ENCODE measurements at regions not wholly inside any gene's neighbourhood (a gene's known extent, or its start where the extent isn't known, plus 50 kb on each side); places are given as distances from the start of the nearest gene placed in this dataset.

DNA sequence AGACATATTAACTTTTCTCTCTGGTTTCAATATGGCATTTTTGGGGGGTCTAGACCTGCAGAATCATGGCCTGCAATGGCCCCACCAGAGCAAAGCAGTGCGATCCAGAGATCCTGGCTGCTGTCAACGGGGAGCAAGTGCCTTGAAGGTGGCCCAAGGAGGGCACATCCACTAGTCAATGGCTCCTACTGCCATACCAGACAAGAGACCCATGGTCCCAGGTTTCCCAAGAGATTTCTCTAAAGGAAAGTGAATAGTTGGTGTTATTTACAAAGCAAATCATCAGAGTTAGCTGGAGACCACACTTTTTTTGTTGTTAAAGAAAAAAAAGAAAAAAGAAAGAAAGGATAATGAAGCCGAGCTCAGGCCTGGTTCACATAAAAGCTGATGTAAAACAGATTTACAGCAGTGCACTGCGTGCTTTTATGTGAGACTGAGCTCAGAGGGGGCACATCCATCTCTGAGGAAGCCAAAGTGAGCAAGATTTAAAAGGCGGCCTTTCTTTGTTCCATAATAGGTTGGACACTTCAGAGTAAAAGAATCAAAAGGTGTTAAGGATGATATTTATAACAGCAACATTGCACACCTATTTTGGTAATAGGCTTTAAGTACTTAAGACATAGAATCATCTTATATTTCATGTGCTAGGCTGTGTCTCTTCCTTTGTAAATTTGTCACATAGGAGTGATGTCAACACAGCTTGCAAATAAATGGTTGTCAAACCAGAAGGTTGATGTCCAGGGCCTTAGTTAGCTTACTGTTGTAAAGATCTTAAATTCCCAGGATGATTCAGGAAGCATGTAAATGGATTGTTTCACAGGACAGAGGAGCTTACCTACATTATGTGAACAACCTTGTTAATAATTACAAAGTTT lies 201.3 kb upstream of the NTM start:
- Histone ChIP-seq H4K20me1 (ENCODE audit: insufficient read depth, low read length) (no peaks in the 10 kb centered on the region), H3K4me1 (ENCODE audit: insufficient read depth, low read length, severe bottlenecking) (no peaks in the 10 kb centered on the region), H3K4me2 (ENCODE audit: low read length) (no peak overlapping the region), H3K9me2 (ENCODE audit: low read depth, low read length) (no peaks in the 10 kb centered on the region), H3K9ac (ENCODE audit: low read length) (no peak overlapping the region), H3K9me3 (ENCODE audit: low read length) (no peaks in the 10 kb centered on the region), H3K79me2 (ENCODE audit: insufficient read depth, low read length) (no peaks in the 10 kb centered on the region), H3K36me3 (ENCODE audit: insufficient read depth, low read length) (no peaks in the 10 kb centered on the region), H3K27me3 (ENCODE audit: insufficient read depth, low read length) (no peaks in the 10 kb centered on the region), H2AFZ (ENCODE audit: low read length) (no peak overlapping the region), H3K27ac (ENCODE audit: low read depth, low read length, poor library complexity, severe bottlenecking) (no peak overlapping the region), H3F3A (ENCODE audit: insufficient read depth, low read length) (no peaks in the 10 kb centered on the region), H3K4me3 (ENCODE audit: low read depth, low read length, poor library complexity, severe bottlenecking) (no peak overlapping the region)
- no peak for TF ChIP-seq CTCF (IDR thresholded peaks at IDR 0.05; ENCODE audit: low read length)
- TF ChIP-seq EZH2 (IDR thresholded peaks at IDR 0.05; ENCODE audit: borderline replicate concordance, low read length), result no peak

DNA sequence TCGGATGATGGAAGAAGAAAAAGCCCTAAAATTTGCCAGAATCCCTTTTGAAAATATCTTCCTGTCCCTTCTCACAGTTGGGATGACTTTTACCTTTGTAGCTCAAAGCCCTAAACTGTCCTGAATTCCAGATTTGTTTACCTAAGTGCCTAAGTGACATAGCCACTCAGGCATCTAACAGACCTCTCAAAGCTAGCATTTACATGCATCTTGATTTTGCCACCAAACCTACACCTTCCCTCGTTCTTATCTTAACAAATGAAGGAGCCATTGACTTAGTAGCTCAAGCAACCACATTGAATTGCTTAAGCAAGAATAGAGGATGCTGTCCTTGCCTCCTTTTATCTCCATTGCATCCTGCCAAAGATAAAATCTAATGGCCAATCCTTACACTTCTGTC lies 198.4 kb upstream of the NTM start:
- no peak overlapping the region for H2AFZ ChIP-seq (ENCODE audit: low read length)
- no peaks in the 10 kb centered on the region for H3K27me3 ChIP-seq (ENCODE audit: insufficient read depth, low read length)
- no peaks in the 10 kb centered on the region for H3K36me3 ChIP-seq (ENCODE audit: insufficient read depth, low read length)
- H3K79me2 ChIP-seq (ENCODE audit: insufficient read depth, low read length), result no peaks in the 10 kb centered on the region
- H3K27ac ChIP-seq (ENCODE audit: low read depth, low read length, poor library complexity, severe bottlenecking), result no peak overlapping the region
- H3K9ac ChIP-seq (ENCODE audit: low read length), result no peak overlapping the region
- no peaks in the 10 kb centered on the region for H3K9me2 ChIP-seq (ENCODE audit: low read depth, low read length)
- no peak overlapping the region for H3K4me2 ChIP-seq (ENCODE audit: low read length)
- H3K4me3 ChIP-seq (ENCODE audit: low read depth, low read length, poor library complexity, severe bottlenecking), result no peak overlapping the region
- no peaks in the 10 kb centered on the region for H3K4me1 ChIP-seq (ENCODE audit: insufficient read depth, low read length, severe bottlenecking)
- H3K9me3 ChIP-seq (ENCODE audit: low read length), result no peaks in the 10 kb centered on the region
- H4K20me1 ChIP-seq (ENCODE audit: insufficient read depth, low read length), result no peaks in the 10 kb centered on the region
- no peaks in the 10 kb centered on the region for H3F3A ChIP-seq (ENCODE audit: insufficient read depth, low read length)
- TF ChIP-seq EZH2 (IDR thresholded peaks at IDR 0.05; ENCODE audit: borderline replicate concordance, low read length) (no peak), CTCF (IDR thresholded peaks at IDR 0.05; ENCODE audit: low read length) (no peak)

DNA sequence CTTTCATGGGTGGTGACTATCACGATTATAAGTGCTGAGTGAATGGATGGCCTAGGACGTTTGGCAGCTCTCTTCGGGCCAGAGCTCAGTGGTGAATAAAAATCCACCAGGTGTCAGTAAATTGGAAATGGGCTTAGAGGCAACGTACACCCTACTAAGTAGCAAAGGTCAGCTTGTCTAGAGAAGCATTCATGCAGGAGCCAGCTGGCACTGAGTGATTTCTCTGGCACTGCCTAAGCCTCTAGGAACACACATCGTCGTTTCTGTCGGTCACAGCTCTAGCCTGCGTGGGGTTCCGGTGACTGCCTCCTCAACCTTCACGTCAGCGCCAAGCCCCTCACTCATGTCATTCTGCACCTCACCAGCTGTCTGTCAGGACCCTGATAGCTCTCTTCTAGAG lies 192.4 kb upstream of the NTM start:
- Histone ChIP-seq H3K27me3 (ENCODE audit: insufficient read depth, low read length) (no peaks in the 10 kb centered on the region), H3K9ac (ENCODE audit: low read length) (no peak overlapping the region)
- TF ChIP-seq EZH2 (IDR thresholded peaks at IDR 0.05; ENCODE audit: borderline replicate concordance, low read length), result no peak
- TF ChIP-seq CTCF (IDR thresholded peaks at IDR 0.05; ENCODE audit: low read length), result no peak

More for the DNA sequence above, 192.4 kb upstream of the NTM start:
- Histone ChIP-seq H3F3A (ENCODE audit: insufficient read depth, low read length) (no peaks in the 10 kb centered on the region), H4K20me1 (ENCODE audit: insufficient read depth, low read length) (no peaks in the 10 kb centered on the region), H3K27ac (ENCODE audit: low read depth, low read length, poor library complexity, severe bottlenecking) (no peak overlapping the region), H3K9me3 (ENCODE audit: low read length) (no peaks in the 10 kb centered on the region), H3K9me2 (ENCODE audit: low read depth, low read length) (no peaks in the 10 kb centered on the region), H3K4me3 (ENCODE audit: low read depth, low read length, poor library complexity, severe bottlenecking) (no peak overlapping the region), H3K36me3 (ENCODE audit: insufficient read depth, low read length) (no peaks in the 10 kb centered on the region), H2AFZ (ENCODE audit: low read length) (no peak overlapping the region), H3K4me1 (ENCODE audit: insufficient read depth, low read length, severe bottlenecking) (no peaks in the 10 kb centered on the region), H3K79me2 (ENCODE audit: insufficient read depth, low read length) (no peaks in the 10 kb centered on the region), H3K4me2 (ENCODE audit: low read length) (no peak overlapping the region)

All from OCI-LY1 (cell line).